Activated CD4-positive, alpha-beta T cell treated with anti-CD3 and anti-CD28 coated beads, Interleukin-2, amount 50 U/mL, for 4 hours (primary cell): ENCODE measurements at regions not wholly inside any gene's neighbourhood (a gene's known extent, or its start where the extent isn't known, plus 50 kb on each side); places are given as distances from the start of the nearest gene placed in this dataset.
"Not testable (repeated sequence)": the region's sequence is repeated elsewhere in the genome, so short reads cannot be mapped to it uniquely, and the experiment has no call there.

Experiments
- DNase-seq, 2 experiments: peaks; one replicate each; pipeline ENCODE4 v3.0.0-alpha.2; 2020

DNA sequence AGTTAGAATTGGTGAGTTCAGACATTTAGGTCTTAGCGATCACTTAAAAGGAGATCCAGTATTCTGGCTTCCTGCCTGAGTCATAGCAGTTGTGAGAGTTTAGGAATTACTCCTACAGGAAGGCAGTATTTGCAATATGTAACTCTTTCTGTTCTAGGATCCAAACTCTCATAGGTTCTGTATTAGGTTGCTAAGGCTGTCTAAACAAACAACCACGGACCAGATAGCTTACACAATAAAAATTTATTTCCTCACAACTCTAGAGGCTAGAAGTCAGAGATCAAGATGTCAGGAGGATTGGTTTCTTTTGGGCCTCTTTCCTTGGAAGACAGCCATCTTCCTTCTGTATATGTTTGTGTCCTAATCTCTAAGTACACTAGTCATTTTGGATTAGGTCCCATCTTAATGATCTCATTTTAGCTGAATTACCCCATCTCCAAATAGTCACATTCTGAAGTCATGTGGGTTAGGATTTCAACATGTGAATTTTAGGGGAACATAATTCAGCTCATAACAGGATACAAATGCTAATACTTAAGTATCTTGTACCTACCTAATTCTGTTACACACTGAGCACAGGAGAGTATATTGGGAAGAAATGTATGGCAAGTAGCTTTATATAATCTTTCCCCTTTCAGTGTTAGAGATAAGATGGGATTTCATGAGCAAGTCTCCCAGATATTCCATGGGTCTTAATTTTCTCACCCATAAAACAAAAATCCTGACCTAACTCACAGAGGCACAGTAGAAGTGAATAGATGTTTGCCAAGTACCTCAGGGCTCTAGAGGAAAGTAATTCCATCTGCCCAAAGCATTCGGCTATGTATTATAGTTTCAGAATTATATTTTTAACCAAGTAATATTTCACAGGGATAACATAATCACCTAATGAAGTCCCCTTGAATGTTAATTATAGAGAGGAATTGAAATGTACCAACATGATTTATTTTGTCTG, 144.4 kb downstream of the PTBP2 start:
- no peak for DNase-seq

- no peak for DNase-seq
Observed at GRCh38 chr1:96872757-96873156, 151.2 kb downstream of the PTBP2 start.

- DNase-seq, result no peak
Observed at GRCh38 chr1:96878640-96879039, 157.1 kb downstream of the PTBP2 start.

GRCh38 chr1:96880626-96881025, 159.0 kb downstream of the PTBP2 start:
- DNase-seq, result no peak

- no peak for DNase-seq
Observed at GRCh38 chr1:96882096-96882495, 160.5 kb downstream of the PTBP2 start.

DNA sequence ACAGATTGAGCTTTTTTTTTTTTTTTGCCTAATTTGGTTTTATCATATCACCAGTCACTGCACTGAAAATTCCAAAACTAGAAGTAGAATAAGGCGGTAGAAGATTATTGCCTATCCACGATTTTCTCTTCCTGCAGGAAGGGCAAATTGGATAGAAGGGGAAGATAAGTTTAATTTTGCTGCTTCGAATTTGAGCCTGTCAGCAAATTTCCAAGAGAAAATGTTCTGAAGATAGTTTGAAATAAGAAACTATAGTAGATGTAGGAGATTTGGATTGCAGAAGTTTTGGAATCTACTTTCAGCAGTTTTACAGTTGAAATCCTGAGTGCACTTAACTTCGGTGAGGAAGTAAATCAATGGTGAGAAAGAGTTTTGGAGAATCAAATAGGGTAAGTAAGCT, 164.9 kb downstream of the PTBP2 start:
- DNase-seq, result no peak

DNA sequence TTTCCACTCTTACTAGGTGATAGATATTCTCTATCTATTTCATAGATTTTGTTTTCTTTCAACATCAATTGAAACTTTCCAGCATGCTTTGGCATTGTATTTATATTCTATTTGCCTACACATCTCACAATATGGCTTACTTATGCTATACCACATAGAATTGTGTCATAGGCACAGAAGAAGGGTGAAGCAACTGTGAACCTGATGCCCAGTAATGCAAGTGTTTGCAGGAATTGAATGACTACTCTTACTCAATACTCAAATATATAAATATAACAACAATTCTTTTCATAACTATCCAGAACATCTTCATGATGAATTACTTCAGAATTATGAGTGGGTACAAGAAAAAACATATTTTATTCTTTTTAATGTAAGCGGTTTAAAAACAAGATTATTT, 165.9 kb downstream of the PTBP2 start:
- no peak for DNase-seq

GRCh38 chr1:96901783-96902363, 180.3 kb downstream of the PTBP2 start:
- DNase-seq, result no peak

DNA sequence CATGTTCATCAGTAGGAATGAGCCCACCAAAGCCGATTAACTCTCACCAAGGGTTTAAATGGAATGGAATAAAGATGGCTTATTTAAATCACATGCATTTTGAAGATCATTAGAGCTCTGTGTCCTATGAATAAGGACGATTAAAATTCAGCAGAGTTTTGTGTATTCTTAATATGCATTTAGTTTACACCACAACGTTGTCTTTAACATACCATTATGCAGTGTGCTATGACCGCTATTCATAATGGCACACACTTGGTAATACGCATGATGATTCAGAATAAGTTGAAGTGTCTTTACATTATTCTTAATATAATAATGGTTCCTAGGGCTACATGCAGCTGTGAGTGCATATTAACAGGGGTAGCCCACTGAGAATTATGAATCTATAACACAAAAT, 190.7 kb downstream of the PTBP2 start:
- DNase-seq, result no peak

DNA sequence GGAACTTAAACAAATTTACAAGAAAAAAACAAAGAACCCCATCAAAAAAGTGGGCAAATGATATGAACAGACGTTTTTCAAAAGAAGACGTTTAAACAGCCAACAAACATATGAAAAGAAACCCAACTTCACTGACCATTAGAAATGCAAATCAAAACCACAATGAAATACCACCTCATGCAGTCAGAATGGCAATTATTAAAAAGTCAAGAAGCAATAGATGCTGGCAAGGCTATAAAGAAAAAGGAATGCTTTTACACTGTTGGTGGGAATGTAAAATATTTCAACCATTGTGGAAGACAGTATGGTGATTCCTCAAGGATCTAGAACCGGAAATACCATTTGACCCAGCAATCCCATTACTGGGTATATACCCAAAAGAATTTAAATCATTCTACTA, 194.1 kb downstream of the PTBP2 start:
- DNase-seq, result not testable (repeated sequence)

GRCh38 chr1:96918406-96918805, 196.8 kb downstream of the PTBP2 start:
- DNase-seq, result no peak

- DNase-seq, result no peak
Observed at GRCh38 chr1:96922181-96922580, 200.6 kb downstream of the PTBP2 start.

GRCh38 chr1:96923753-96924152, 202.2 kb downstream of the PTBP2 start:
- no peak for DNase-seq

DNA sequence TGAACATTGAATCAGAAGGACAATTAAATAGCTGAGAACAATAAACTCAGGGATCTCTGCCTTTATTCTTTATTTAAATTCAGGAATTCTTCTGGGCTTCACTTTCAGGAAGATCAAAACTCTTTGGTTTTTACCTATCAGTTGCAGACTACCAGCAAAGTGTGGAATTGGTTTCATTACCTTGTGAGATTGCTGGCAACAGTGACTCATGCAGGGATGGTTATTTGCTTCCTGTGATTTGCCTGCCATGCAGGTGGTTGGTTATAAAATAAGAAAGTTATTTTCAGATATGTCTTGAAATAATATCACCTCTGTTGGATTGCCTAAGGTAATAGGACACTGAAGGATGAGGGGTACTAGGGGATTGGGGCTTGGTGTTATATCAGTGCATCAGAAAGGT, 204.6 kb downstream of the PTBP2 start:
- no peak for DNase-seq

DNA sequence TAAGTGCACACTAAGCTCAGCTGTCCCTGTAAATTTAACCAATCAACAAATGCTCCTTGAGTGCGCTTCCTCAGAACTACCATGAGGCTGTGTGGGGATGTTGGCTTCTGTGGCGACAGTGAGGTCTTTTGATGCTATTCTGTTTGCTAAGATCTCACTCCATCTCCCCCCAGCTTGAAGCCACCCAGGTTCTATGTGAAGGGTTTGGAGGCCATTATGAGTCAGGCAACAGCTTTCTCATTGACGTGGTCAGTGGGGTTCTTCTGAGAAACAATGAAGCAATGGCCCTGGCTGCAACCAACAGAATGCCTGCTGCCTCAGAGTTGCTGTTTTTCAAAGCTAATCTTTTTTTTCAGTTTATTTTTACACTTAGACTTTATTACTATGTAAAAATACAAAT, 205.5 kb downstream of the PTBP2 start:
- DNase-seq, result no peak

- DNase-seq, result no peak
Observed at GRCh38 chr1:96931136-96931535, 209.6 kb downstream of the PTBP2 start.

- no peak for DNase-seq
Observed at GRCh38 chr1:96934282-96934681, 212.7 kb downstream of the PTBP2 start.

DNA sequence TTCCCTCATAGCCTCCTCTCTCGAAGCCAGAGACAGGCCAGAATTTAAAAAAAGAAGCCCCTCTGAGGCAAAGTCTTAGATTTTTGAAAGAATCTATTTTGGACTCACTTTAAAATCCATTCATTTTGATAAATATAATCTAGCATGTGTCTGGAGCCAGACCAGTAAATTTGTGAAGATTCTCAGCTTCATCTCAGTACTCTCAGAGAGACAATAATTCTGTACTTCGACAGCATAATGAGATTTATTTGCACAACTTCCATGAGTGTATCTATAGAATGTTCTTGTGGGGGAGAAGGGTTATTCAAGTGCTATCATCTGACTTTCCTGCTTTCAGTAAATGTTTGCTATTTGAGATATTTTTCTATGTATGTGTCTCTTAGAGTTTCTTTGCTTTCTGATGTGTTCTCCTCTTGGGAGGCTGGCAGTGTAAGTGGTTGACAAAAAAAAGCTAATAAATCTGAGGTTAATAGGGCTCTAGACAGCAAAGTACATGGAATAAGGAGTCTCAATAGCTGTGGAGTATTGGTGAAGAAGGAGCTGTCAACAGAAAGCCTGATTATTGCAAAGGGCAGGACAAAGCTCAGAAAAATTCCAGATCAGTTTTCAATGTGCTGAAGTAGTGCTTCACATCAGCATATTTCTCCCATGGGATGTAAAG, 223.0 kb downstream of the PTBP2 start:
- DNase-seq, result no peak

DNA sequence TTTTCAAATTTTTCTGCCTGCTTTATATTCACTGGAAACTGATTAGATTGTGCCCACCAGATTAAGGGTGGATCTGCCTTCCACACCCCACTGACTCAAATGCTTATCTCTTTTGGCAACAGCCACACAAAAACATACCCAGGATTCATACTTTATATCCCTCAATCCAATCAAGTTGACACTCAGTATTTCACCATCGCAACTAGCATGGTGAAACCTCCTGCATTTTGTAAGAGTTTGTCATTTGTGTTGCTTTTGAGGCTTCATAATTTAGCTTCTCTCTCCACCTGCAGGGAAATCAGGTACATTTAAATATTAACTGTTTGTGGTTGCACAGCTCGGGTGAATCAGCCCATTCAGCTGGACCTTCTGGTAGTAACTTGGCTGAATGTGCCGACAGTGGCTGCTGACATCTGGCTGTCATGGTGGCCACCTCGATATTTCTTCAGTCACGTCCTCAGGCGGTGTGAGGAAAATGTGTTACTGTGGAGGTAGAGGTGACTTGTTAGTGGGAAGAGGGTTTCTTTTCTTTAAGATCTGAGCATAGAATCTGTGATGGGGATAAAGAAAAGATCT, 224.0 kb downstream of the PTBP2 start:
- no peak for DNase-seq

DNA sequence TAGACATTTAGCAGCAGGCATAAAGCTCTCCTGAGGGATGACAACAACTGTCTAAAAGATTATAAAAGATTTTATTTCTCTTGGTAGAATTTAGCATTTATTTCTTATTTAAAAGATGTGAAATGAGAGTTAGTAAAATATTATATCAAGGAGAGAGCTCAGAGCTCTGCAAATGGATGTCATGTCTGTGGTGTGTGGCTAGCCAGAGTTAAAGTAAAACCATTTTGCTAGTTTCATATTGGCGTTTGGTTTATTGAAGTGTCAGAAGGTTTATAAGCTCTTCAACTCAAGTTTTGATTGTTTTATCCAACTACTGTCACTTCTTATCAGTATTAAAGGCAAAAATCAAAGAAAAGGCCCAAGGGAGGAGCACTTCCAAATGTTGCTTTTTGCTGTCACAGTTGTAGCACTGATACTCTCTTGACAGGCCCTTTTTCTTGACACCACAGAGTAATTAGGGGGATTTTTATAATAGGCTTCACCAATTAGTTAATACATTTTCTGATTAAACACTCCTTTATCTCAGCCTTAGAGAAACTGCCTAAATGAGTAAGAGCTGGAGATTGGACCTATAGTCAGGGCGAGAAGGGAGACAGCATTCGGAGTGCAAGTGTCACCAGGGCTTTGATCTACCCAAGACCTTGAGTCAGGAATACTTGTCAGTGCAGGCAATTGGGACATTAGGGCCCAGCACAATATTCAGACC, 233.9 kb downstream of the PTBP2 start:
- DNase-seq, result no peak

DNA sequence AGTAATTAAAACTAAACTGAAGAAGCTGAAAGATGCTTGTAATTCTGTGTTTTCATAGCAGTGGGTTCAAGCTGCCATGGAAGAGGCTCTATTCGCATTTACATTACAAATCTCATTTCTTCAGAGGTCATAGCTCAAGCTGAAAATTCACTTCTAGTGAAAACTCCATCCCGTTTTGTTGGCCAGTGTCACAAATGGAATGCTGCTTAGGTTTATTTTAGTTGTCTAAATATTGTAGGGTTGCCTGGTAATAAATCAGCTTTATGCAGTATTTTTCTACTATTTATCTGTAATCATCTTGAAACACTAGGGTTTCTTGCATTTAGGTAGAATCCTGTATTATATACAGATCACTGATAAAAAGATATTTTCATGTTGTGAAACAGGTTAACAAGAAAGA, 240.6 kb downstream of the PTBP2 start:
- no peak for DNase-seq

DNA sequence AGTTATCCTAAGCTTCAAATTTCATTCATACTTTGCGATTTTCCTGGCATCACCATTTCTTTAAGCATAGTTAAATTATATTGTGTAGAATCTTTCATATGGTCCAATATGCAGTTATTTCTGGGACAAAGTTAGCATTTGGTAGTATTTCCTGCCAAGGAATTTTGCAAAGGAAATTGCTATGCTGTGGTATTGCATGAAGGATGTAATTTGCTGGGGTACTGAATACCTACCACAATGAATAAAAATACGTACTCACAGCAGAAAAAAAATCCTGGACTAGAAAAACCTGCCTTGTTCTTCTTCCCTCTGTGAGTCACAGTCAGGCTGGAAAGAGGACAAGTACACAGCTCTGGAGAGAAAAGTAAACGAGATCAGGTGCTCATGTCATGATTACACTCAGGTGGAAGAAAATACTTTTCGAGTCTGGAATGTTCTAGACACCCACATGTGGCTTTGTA, 241.2 kb downstream of the PTBP2 start:
- no peak for DNase-seq

DNA sequence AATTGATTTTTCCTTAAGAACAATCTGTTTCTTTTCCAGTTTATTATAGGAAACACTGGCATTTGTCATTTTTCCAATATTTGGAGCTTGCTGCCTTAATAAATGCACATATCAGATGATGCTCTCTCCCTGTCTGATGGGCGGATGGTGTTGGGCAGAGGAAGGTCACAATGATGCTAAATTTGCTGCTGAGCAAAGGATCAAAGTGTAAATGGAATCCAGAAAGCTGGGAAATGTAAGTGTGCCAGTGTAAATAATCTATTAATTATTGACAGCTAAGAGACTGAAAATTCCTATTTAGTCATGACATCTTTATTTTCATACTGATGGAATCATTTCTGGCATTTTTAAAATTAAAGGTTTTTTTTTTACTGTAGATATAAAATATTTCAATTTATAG, 243.2 kb downstream of the PTBP2 start:
- DNase-seq, result no peak
